ENCODE measurements at regions not wholly inside any gene's neighbourhood (a gene's known extent, or its start where the extent isn't known, plus 50 kb on each side); places are given as distances from the start of the nearest gene placed in this dataset.

DNA sequence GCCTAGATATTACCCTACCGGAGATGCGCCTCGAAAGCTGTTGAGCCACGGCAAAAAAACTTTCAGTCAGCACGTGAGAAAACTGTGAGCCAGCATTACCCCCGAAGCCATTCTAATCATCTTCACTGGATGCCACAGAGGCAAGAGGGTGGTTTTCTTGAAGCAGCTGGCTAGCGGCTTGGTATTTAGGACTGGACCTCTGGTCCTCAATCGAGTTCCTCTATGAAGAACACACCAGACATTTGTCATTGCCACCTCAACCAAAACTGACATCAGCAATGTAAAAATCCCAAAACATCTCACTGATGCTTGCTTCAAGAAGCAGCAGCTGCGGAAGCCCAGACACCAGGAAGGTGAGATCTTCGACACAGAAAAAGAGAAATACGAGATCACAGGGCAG, 52.8 kb upstream of the SLC66A3 start:
- Mint-ChIP-seq H3K4me1 (ENCODE audit: low read depth) (peaks cover 33% of the 10 kb centered on the region), H3K9me3 (no peaks in the 10 kb centered on the region), H3K27me3 (no peaks in the 10 kb centered on the region), H3K4me3 (no peak overlapping the region), H3K27ac (no peak overlapping the region), H3K36me3 (ENCODE audit: low read depth) (no peaks in the 10 kb centered on the region)
- Histone ChIP-seq H3K4me3 (ENCODE audit: low read length) (no peak overlapping the region), H3K4me1 (ENCODE audit: insufficient read depth, low read length) (peaks cover 44% of the 10 kb centered on the region), H3K36me3 (ENCODE audit: insufficient read depth, low read length) (no peaks in the 10 kb centered on the region), H3K27ac (ENCODE audit: low read depth in 1 of 2, low read length in 2 of 2) (no peak overlapping the region), H3K9me3 (ENCODE audit: control insufficient read depth in 1 of 2, insufficient read depth in 1 of 2, low read length in 2 of 2) (no peaks in the 10 kb centered on the region), H3K27me3 (ENCODE audit: control insufficient read depth in 1 of 2, insufficient read depth in 2 of 2, low read length in 2 of 2) (no peaks in the 10 kb centered on the region)
- TF ChIP-seq, protein P1, sequence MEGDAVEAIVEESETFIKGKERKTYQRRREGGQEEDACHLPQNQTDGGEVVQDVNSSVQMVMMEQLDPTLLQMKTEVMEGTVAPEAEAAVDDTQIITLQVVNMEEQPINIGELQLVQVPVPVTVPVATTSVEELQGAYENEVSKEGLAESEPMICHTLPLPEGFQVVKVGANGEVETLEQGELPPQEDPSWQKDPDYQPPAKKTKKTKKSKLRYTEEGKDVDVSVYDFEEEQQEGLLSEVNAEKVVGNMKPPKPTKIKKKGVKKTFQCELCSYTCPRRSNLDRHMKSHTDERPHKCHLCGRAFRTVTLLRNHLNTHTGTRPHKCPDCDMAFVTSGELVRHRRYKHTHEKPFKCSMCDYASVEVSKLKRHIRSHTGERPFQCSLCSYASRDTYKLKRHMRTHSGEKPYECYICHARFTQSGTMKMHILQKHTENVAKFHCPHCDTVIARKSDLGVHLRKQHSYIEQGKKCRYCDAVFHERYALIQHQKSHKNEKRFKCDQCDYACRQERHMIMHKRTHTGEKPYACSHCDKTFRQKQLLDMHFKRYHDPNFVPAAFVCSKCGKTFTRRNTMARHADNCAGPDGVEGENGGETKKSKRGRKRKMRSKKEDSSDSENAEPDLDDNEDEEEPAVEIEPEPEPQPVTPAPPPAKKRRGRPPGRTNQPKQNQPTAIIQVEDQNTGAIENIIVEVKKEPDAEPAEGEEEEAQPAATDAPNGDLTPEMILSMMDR (IDR thresholded peaks at IDR 0.05) = no peak
- DNase-seq (no peak), ATAC-seq (ENCODE audit: poor library complexity) (no peak)
- CTCF ChIA-PET = no interaction called here
- intact Hi-C loops (cut with DNase I, micrococcal nuclease) = no loop called here
- POLR2A ChIA-PET = no interaction called here

GRCh38 chr2:11102956-11103860, 52.1 kb upstream of the SLC66A3 start:
- Histone ChIP-seq H3K4me3 (ENCODE audit: low read length) (no peak overlapping the region), H3K27me3 (ENCODE audit: control insufficient read depth in 1 of 2, insufficient read depth in 2 of 2, low read length in 2 of 2) (no peaks in the 10 kb centered on the region), H3K4me1 (ENCODE audit: insufficient read depth, low read length) (peaks cover 44% of the 10 kb centered on the region), H3K27ac (ENCODE audit: low read depth in 1 of 2, low read length in 2 of 2) (peak overlapping the region in 1 of 2 donors; percentile 55), H3K9me3 (ENCODE audit: control insufficient read depth in 1 of 2, insufficient read depth in 1 of 2, low read length in 2 of 2) (no peaks in the 10 kb centered on the region), H3K36me3 (ENCODE audit: insufficient read depth, low read length) (no peaks in the 10 kb centered on the region)
- H3K36me3 Mint-ChIP-seq (ENCODE audit: low read depth) = no peaks in the 10 kb centered on the region
- CTCF ChIA-PET = no interaction called here
- H3K4me3 Mint-ChIP-seq = no peak overlapping the region
- H3K27me3 Mint-ChIP-seq = no peaks in the 10 kb centered on the region
- no peaks in the 10 kb centered on the region for H3K9me3 Mint-ChIP-seq
- intact Hi-C loops (cut with DNase I, micrococcal nuclease) = no loop called here
- POLR2A ChIA-PET = interaction anchor here (1.7 kb wide), 1 partner anchor 10 kb away, joined by 4 read pairs; no protein-coding TSS in a partner anchor
- ATAC-seq (ENCODE audit: poor library complexity) = peak; percentile 32
- peaks cover 33% of the 10 kb centered on the region for H3K4me1 Mint-ChIP-seq (ENCODE audit: low read depth)
- TF ChIP-seq, protein P1 (IDR thresholded peaks at IDR 0.05) = no peak
- H3K27ac Mint-ChIP-seq = peak overlapping the region; percentile 42
- DNase-seq = peak in 1 of 14 experiments; percentile 46

GRCh38 chr2:11103984-11104793, 51.1 kb upstream of the SLC66A3 start:
- ChIA-PET POLR2A (interaction anchor here (0.7 to 1.7 kb wide), 4 partner anchors 9 to 47 kb away, joined by 3 to 4 read pairs (median 3); no protein-coding TSS in a partner anchor), CTCF (no interaction called here)
- no peaks in the 10 kb centered on the region for H3K27me3 Mint-ChIP-seq
- Histone ChIP-seq H3K27me3 (ENCODE audit: control insufficient read depth in 1 of 2, insufficient read depth in 2 of 2, low read length in 2 of 2) (no peaks in the 10 kb centered on the region), H3K4me3 (ENCODE audit: low read length) (no peak overlapping the region), H3K27ac (ENCODE audit: low read depth in 1 of 2, low read length in 2 of 2) (no peak overlapping the region), H3K4me1 (ENCODE audit: insufficient read depth, low read length) (peaks cover 44% of the 10 kb centered on the region), H3K9me3 (ENCODE audit: control insufficient read depth in 1 of 2, insufficient read depth in 1 of 2, low read length in 2 of 2) (no peaks in the 10 kb centered on the region), H3K36me3 (ENCODE audit: insufficient read depth, low read length) (no peaks in the 10 kb centered on the region)
- H3K36me3 Mint-ChIP-seq (ENCODE audit: low read depth) = no peaks in the 10 kb centered on the region
- H3K4me3 Mint-ChIP-seq = peak overlapping the region; percentile 17
- ATAC-seq (ENCODE audit: poor library complexity) (peak; percentile 51), DNase-seq (peak in 5 of 14 experiments; percentile 14 to 63 (median 17))
- intact Hi-C loops (cut with DNase I, micrococcal nuclease) = no loop called here
- peak overlapping the region; percentile 42 for H3K27ac Mint-ChIP-seq
- no peaks in the 10 kb centered on the region for H3K9me3 Mint-ChIP-seq
- H3K4me1 Mint-ChIP-seq (ENCODE audit: low read depth) = peaks cover 33% of the 10 kb centered on the region
- TF ChIP-seq, protein P1 (IDR thresholded peaks at IDR 0.05) = no peak
